CD4-positive, alpha-beta T cell treated with Interleukin-17A for 1 hour (primary cell): ENCODE measurements at regions not wholly inside any gene's neighbourhood (a gene's known extent, or its start where the extent isn't known, plus 50 kb on each side); places are given as distances from the start of the nearest gene placed in this dataset.
"Not testable (repeated sequence)": the region's sequence is repeated elsewhere in the genome, so short reads cannot be mapped to it uniquely, and the experiment has no call there.

Source experiments
- DNase-seq: peaks from one replicate; pipeline ENCODE4 v3.0.0-alpha.2; 2020

DNA sequence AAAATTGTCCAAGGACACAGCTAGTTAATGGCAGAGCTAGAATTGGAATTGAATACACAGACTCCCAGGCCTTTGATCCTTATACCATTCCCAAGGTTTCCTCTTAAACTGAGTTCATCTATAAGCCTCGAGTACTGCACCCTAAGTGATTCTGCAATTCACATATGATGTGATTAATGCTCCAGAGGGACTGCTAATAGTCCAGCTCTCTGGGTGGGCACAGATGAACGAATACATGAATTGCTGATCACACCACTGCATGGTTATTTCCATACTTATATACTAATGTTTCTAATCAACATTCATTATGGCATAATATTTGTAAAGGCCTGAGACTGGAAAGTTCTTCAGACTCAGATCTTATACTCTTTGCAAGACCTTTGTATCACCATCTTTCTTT is 101.8 kb downstream of the NUFIP1 start:
- no peak for DNase-seq

DNA sequence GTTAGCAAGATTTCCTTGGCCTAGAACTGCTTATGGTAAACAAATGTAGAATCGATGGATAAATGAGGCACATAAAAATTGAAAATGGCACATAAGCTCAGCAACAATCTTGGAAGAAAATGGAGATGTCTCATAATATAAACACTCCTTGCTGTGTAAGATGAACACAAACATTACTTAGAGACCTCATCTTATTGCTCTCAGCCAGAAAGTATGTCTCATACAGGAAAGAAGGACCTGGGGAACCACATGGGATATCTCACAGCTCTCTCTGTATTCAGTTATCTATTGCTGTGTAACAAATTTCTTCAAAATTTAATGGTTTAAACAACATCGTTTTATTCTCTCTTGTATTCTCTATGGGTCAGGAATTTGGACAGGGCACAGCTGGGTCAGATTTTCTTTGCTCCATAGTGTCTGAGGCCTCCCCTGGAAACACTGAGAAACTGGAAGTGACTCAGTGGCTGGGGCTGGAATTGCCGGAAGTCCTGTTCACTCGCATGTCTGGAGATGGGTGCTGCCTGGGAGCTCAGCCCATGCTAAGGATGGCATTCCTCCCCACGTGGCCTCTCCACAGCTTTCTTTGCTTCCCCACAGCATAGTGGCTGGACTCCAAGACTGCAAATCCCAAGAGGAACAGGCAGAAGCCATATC is 105.1 kb downstream of the NUFIP1 start:
- DNase-seq, result no peak

DNA sequence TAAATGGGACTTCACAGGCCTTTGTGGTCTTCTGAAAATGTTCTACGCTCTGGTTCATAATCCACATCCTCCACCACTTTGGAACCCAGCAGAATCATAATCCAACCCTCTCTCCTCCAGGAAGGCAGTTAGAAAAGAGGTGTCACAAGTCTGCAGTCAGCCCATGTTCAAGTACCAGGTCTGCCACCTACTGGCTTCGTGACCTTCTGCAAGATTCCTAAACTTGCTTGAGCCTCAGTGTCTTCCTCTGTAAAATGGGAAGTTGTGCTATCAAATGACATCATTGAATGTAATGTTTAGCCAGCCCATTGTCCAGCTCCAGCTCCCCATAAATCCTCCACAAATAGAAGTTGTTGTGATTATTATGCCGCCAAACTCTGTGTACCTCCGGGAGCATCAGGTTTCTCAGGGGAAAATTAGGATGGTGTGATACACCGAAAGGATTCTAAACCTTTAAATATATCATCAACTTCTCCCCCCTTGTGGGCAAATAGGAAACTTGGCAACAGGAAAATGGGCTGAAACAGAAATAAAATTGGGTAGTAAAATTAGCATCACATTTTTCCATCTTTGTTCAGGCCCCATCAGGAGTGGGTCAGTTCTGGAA is 109.7 kb downstream of the NUFIP1 start:
- peak; percentile 20 for DNase-seq

DNA sequence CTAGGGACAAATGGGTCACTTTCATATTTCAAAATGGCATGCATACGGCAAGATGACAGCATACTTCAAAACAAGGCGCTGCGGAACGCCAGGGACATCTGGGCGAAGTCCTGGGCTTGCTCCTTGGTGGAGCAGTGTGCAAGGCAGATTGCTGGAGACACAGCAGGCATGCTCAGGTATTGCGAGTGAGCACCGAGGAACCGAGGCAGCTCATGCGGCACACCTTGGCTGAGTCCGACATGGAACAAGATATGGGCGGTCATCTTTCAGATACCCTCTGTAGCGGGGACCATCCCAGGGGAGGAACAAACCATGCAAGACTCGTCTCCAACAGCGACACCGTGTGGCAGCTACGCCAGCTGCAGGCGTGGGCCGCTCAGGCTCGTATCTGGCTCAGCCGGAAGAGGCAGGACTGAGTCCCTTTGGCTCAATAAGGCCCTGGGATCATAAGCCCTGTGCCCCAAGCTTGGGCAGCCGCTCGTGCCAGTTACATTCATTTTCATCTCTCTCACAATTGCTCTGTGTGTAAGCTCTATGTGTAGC is 112.4 kb downstream of the NUFIP1 start:
- DNase-seq, result no peak

DNA sequence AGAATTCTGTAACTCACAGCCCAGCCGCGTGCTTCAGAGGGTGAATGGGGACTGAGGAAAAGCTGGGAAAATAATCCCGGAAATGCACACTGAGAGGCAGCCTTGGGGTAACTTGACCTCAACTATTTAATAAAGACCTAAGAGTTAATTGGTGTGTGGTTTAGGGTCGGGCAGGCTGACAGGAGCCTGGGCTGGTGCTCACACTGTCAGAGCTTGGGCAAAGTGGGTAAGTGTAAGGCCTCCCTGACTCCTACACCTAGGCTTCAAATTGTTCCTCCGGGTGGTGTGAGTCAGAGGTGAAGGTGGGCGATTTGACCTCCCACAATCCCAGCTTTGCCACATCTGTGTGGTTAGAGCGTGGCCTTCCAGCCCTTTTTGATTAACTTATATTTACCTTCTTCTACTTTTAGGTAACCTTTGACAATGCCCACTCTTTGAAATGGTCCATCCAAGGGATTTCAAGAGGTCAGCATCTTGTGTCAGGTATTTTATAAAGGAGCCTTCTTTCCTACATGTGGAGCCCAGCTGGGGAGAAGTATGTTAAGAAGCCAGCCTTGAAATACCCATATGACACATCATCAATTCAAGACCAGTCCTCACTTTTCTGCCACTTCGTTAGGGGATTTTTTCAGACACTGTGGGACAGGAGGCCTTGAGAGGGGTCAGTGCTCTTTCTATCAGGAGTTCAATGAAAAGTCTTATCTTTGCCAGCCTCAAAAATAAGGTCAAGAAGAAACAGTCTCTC is 114.2 kb downstream of the NUFIP1 start:
- no peak for DNase-seq

DNA sequence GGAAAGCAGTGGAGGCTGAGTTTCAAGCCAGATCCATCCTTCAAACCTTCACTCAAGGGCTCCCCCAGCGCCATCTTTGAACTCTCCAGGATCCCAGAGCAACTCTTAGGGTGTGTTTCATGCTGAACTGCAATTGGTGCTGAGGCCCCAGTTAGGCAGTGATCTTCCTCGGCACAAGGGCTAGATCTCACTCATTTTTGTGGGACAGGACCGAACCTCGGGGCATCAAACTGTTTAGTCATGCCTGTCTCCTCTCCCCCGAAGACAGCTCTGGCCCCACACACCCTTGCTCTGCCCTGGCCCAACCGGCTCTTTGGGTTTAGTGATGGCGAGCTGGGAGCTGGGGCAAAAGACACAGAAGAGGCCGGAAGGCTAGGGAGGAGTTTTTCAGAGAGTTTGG is 115.1 kb downstream of the NUFIP1 start:
- DNase-seq, result no peak

DNA sequence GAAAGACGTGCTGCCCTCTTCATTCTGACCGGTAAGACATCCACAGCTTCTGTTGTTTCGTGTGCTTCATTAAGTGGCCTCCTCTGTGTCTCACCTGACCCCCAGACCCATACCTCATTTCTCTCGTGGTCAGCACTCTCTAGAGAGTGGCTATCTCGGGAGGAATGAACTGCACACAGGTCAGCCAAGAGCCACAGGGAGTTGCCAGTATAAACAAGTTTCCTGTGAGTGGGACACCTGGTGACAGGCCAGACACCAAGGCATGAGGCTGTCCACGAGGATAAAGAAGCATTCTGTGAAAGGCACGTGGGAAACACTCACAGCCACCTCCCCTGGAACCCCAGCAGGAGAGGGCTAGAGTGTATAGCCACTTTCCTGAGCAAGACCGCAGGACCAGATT is 115.8 kb downstream of the NUFIP1 start:
- DNase-seq, result no peak

DNA sequence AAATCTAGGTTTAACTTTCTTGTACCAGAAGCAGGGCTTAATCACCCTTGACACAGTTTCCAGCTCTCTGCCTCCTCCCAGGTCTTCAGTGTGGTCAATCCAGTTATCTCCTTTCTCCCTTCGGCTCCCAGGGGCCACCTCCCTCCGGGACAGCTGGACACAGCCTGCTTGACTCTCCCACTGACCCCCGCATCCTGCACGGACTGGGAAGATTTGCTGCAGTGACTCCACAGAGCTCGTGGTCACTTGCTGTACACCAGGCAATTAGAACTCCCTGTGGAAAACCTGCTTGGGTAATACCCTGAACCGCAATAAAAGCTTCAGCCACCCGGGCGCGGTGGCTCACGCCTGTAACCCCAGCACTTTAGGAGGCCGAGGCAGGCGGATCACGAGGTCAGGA is 116.5 kb downstream of the NUFIP1 start:
- no peak for DNase-seq

DNA sequence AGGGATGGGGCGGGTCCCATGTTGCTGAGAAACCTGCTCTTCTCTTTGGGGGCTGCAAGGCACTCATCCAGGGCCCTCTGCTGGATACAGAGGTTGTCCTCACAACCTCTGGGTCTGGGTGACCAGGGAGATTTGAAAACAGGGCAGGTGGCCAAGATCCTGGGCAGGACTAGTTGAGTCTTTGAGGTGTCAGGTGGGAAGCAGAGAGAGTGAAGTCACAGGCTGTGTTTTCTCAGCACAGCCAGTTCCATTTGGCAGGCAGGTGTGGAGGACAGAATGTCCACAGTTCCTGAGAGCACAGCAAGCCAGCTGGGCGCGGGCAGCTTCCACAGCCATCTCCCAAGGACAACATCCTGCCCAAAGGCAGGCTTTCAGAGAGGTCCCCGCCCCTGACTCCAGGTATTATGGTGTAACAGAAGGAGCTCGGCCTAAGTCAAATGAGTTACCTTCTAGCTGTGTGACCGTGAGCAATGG is 118.8 kb downstream of the NUFIP1 start:
- no peak for DNase-seq

DNA sequence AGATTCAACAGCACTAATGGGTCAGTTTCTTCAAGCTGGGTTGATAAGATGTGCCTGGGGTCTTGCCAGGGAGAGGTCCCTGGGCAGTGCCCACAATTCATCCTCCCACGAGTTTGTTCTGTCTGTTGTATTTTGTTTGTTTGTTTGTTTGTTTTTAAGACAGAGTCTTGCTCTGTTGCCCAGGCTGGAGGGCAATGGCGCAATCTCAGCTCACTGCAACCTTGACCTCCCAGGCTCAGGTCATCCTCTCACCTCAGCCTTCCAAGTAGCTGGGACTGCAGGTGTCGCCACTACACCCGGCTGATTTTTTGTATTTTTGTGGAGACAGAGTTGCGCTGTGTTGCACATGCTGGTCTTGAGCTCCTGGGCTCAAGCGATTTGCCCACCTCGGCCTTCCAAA is 120.1 kb downstream of the NUFIP1 start:
- no peak for DNase-seq

DNA sequence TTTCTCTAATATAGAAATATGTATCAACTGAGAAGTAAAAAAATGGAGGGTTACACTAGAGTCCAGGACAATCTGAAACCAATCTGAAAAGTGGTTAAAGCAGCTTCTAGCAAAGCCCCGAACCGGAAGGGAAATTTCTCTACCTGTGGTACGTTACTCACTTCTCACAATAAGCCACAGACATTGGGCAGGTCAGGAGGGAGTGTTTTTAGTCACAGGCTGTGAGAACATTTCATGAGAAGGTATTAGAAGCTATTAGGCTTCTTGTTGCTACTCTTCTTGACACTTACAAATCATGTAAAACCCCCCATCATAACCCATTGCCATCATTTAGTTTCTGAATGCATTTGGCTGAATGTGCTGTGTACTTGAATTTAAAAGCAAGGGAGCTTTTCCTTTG is 120.9 kb downstream of the NUFIP1 start:
- no peak for DNase-seq

DNA sequence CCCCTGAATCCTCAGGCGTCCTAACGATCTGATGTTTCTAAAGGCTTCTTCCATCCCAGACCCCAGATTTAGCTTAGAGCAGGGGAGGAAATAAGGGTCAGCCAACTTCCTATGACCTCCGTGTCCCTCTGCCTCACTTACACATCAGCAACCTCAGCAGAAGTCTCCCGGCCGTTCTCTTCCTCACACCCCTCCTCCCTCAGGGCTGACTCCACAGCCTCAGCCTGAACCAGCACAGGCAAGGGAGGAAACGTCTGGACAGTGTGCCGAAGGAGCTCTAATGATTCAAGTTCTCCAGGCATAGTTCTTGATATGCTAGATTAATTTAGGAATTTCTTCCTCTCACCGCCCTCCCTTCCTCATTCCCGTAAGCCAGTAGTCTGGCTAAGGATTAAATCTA is 121.4 kb downstream of the NUFIP1 start:
- DNase-seq, result no peak

DNA sequence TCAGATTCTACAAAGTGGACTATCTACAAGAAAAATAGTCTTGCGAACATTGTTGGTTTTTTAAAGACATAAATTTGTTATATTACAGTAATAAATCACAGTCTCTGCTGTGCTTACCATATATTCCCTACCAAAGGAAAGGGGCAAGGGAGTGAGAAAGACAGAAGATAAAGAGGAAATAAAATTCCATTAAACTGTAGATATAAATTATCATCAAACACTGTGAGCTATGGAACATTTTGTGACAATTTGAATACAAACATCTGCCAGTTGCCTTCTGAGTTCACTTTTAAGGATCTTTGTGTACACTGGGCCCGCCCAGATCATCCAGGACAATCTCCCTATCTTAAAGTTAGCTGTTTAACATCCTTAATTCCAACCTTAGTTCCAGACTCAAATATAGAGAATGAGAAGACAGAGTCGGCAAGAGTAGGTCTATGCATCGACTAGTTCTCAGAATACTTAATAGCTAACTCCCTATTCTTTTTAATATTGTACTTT is 122.8 kb downstream of the NUFIP1 start:
- no peak for DNase-seq

DNA sequence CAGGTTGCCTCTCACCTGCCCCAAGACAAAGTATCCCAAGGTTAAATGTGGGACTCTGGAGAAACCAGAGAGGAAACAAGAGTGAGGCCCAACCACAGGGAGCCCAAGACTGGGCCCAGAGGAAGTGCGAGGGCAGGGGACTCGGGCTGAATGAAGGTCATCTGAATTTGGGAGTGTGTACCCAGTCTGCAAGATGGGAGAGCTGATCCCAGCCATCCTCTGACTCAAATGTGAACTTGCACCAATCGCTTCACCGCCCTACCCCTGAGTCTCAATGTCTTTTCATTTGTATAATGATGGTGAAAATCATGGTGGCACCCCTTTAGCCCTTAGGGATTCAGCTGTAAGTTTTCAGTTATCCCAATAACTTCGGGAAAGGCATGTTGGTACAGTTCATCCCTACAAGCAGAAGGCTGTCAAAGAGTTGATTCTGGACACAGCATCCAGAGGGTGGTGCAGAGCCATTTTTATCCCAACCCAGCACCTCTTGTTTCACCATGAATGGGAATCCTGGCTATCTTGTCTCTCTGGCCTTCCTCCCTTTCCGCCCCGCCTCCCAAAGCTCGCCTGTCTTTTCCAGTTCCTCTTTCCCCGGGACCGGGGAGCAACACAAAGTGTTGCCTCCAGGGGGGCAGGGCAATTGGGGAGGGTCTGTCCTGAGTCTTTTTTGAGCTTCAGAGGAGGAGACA is 123.4 kb downstream of the NUFIP1 start:
- no peak for DNase-seq

DNA sequence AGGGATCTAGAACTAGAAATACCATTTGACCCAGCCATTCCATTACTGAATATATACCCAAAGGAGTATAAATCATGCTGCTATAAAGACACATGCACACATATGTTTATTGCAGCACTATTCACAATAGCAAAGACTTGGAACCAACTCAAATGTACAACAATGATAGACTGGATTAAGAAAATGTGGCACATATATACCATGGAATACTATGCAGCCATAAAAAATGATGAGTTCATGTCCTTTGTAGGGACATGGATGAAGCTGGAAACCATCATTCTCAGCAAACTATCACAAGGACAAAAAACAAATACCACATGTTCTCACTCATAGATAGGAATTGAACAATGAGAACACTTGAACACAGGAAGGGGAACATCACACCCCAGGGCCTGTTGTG is 125.6 kb downstream of the NUFIP1 start:
- DNase-seq, result not testable (repeated sequence)

DNA sequence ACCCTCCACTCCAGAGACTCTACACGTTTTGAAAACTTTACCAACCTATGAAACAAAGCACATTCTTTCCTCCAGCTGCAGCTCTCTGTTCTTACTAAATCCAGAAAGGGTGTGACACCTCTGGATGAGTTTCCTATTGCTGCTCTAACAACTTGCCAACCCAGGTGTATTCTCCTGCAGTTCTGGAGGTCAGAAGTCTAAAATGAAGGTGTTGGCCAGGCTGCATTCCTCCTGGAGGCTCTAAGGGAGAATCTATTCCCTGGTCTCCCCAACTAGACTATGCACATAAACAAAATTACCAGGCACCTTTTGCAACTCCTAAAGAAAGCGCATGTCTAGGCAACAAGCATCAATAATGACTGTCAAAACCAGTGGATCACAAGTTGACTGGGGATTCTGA is 128.8 kb downstream of the NUFIP1 start:
- no peak for DNase-seq

DNA sequence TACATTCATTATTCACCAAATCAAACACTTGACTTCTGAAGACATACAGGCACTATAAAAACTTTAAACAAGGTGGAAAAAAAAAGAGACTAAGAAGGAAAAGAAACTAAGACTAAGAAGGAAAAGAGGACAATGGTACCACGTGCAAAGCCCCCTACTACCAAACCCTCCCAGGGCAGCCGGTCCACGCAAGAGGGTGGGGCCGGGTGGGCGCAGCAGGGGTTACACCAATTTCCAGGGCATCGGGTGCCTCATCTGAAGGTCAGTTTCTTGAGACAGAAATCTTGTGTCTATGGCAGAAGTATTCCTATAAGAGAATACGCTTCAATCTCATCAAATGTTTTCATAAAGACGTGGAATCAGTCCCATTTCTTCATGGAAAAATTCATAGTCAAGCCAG is 131.5 kb downstream of the NUFIP1 start:
- no peak for DNase-seq

DNA sequence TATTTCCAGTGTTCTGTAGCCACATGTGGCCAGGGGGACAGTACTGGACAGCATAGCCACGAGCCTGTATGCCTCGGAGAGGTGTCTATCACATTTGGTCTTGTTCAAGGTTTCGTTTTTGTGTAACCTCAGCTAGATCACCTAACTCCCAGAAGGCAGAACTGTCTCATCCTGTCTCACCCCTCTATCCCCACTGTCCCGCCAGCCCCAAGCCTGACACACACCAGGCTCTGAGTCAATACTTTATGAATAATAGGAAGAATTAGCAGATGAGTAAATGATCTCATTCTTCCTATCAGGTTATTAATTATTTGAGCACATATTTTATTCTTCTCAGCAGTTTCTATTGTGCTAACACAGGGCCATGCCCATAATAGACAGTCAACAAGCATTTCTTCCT is 132.2 kb downstream of the NUFIP1 start:
- no peak for DNase-seq

DNA sequence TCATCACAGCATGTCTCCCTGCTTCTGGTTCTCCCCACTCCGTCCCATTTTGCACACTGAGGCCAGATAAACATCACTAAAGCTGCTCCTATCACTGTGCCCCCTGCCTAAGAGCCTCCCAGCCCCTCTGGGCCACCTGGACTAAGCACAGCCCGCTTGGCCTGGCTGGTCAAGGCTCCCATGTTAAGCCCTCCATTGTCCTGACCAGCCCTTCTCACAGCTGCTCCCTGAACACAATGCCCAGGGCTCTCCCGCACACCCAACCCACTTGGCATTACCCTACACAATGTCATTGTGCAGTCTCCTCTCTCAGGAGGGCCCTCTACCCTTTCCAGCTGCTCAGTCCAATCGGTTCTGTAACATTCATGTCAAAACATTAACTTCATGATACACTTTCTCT is 133.4 kb downstream of the NUFIP1 start:
- no peak for DNase-seq

DNA sequence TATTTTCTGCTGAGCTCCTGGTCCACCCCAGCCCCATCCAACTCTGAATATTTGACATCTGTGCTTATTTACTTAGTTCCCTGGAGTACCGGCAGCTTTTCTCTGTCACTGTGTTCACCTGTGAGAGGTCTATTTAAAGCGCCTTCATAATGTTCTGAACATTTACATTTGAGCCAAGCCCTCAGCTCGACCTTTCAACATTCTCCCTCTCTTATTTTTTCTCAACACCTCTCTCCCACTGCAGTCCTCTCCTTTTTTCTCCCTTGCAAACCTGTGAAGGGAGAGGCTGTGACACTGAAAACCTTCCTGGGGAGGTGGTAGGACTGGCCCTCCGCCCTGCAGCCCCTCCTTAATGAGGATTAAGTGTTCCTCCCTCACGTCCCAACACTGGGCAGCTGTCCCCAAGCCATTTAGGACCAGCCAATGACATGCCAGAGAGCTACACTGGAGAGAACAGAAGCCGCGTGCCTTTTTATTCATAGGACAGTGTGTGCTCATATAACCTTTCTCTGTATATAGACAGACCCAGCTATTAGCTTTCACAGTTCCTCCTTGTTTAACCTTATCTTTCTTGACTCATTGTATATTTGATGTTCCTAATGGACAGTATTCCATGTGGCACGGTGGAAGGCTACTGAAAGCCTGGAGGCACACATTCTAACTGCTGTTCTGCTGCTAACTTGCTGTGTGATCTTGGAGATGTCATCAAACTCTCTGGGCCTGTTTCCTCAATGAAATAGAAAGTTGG is 134.8 kb downstream of the NUFIP1 start:
- DNase-seq, result no peak

DNA sequence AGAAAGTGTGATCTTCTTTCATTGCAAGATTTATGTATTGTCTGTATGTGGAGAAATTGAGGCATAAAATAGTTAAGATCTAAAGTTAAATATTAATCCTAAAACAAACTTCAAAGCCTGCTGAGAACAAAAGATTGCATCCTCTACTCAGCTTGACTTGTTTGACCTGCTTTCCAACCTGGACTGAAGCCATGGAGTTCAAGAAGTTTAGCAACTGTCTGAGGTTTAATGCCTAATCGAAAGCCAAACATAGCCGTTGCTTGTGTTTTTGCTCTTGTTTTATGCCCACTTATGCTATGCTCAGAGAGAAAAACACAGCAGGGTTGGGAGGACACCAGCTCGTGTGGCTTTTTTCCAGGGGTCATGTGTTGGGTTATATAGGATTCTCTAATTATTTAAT is 135.6 kb downstream of the NUFIP1 start:
- DNase-seq, result no peak

DNA sequence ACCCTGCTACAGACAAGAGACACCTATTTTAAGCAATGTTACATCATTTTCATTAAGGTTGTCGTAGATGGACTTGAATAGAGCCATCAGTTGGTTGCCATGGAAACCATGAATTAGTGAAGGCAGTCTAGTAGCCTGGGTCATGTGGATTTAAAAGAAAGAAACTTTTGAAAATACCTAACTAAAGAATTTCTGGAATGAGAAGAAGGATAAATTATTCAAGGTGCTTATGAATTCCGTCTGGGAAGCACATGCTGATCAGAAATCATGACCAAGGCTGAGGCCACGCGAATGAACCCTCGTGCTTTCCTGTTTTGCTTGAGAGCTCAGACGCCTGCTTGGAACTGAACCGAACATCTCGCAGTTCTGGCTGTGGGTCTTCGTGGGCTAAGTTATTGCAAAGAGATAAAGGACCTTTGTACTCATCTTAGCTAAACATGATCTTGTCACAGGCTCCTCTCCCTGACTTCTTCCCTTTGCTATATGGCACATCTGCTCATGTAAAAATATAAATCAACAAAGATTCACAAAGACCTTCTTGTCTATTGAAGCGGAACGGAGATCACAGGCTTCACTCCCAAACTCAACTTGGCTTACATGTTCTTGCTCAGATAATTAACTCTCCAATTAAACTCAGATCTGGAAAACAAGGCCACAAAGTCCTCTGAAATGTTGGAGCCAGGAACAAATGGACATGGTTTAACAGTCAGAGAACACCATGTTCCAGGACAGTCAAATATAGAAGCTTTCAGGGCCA is 140.2 kb downstream of the NUFIP1 start:
- DNase-seq, result no peak
